H1 (cell line): ENCODE measurements at regions not wholly inside any gene's neighbourhood (a gene's known extent, or its start where the extent isn't known, plus 50 kb on each side); places are given as distances from the start of the nearest gene placed in this dataset.
"Not testable (repeated sequence)": the region's sequence is repeated elsewhere in the genome, so short reads cannot be mapped to it uniquely, and the experiment has no call there.

Experiments used
- CTCF ChIA-PET: fragments of 300-600 bp; sonication (Branson Sonifier 250); formaldehyde crosslinking; loops from one replicate; lab custom pipeline; 2021; ENCODE audit not compliant: partially characterized antibody; lab: Charles Lee
- POLR2A ChIA-PET: fragments of 300-600 bp; sonication (Branson Sonifier 250); formaldehyde crosslinking; loops from one replicate; lab custom pipeline; 2021; ENCODE audit warnings: inconsistent platforms; ENCODE audit not compliant: partially characterized antibody; lab: Charles Lee
- DNase-seq, 2 experiments: peaks; one replicate each; pipeline versions ENCODE4 v3.0.0 to v3.0.0-alpha.2; 2010 to 2022; ENCODE audit warnings: low spot score in 2 of 2, low read depth in 1 of 2, mixed read lengths in 1 of 2
- FAIRE-seq: peaks from 2 replicates; lab custom pipeline; 2011; peaks lifted over from hg19 to GRCh38; lab: Jason Lieb, UNC
- H2AFZ ChIP-seq: 2 replicates; pipeline ENCODE4 v1.8.1; 2012; ENCODE audit warnings: low read length, inconsistent platforms
- H2AK5ac ChIP-seq: 2 replicates; pipeline ENCODE4 v1.6.1; 2013; ENCODE audit warnings: low read depth, low read length
- H2BK120ac ChIP-seq: replicated peaks from 2 replicates; pipeline ENCODE3; 2013; ENCODE audit warnings: low read depth, low read length, inconsistent platforms
- H2BK12ac ChIP-seq: 2 replicates; pipeline ENCODE4 v1.6.1; 2013; ENCODE audit warnings: low read depth, low read length
- H2BK15ac ChIP-seq: 2 replicates; pipeline ENCODE4 v1.6.1; 2013; ENCODE audit warnings: low read length
- H2BK20ac ChIP-seq: 2 replicates; pipeline ENCODE4 v1.6.1; 2013; ENCODE audit warnings: low read length
- H2BK5ac ChIP-seq: 2 replicates; pipeline ENCODE4 v1.6.1; 2013; ENCODE audit warnings: low read depth, low read length
- H3K14ac ChIP-seq: 2 replicates; pipeline ENCODE4 v1.6.1; 2013; ENCODE audit warnings: inconsistent platforms; ENCODE audit not compliant: insufficient read length
- H3K18ac ChIP-seq: 2 replicates; pipeline ENCODE4 v1.6.1; 2013; ENCODE audit warnings: low read length; ENCODE audit errors: extremely low read depth
- H3K23ac ChIP-seq: 2 replicates; pipeline ENCODE4 v1.6.1; 2013; ENCODE audit warnings: inconsistent platforms; ENCODE audit not compliant: insufficient read length
- H3K23me2 ChIP-seq: 2 replicates; pipeline ENCODE4 v1.6.1; 2013; ENCODE audit warnings: low read depth, low read length
- H3K27ac ChIP-seq: 2 replicates; pipeline ENCODE4 v1.6.1; 2011; ENCODE audit warnings: low read depth, low read length, inconsistent platforms
- H3K27me3 ChIP-seq, 4 experiments: replicated peaks in 1 of 4; 1 replicate in 1 of 4; 2 replicates in 3 of 4; pipeline versions ENCODE4 v1.6.1 to v1.8.1; 2011 to 2013; ENCODE audit warnings: low read length in 3 of 4, mild to moderate bottlenecking in 3 of 4, inconsistent platforms in 2 of 4, mixed read lengths in 2 of 4, moderate library complexity in 1 of 4; ENCODE audit not compliant: control insufficient read depth in 3 of 4, insufficient read depth in 3 of 4; ENCODE audit errors: extremely low read depth in 1 of 4
- H3K36me3 ChIP-seq, 4 experiments: 2 replicates each; pipeline versions ENCODE4 v1.6.1 to v1.8.1; 2011 to 2013; ENCODE audit warnings: mild to moderate bottlenecking in 4 of 4, low read length in 3 of 4, moderate library complexity in 2 of 4, control low read depth in 1 of 4, inconsistent platforms in 1 of 4; ENCODE audit not compliant: insufficient read depth in 4 of 4, control insufficient read depth in 2 of 4
- H3K4ac ChIP-seq: replicated peaks from 2 replicates; pipeline ENCODE3; 2013; ENCODE audit warnings: low read length, low read depth, mixed read lengths, inconsistent platforms; ENCODE audit not compliant: insufficient read length
- H3K4me1 ChIP-seq, 4 experiments: replicated peaks in 1 of 4; 1 replicate in 1 of 4; 2 replicates in 3 of 4; pipeline versions ENCODE4 v1.6.1 to v1.8.1; 2011 to 2013; ENCODE audit warnings: low read length in 3 of 4, inconsistent platforms in 2 of 4, mixed read lengths in 1 of 4; ENCODE audit not compliant: insufficient read depth in 4 of 4, control insufficient read depth in 3 of 4
- H3K4me2 ChIP-seq, 2 experiments: 2 replicates each; pipeline versions ENCODE4 v1.6.1 to v1.8.1; 2011 to 2013; ENCODE audit warnings: low read depth in 2 of 2, low read length in 2 of 2, control low read depth in 1 of 2, inconsistent platforms in 1 of 2, mild to moderate bottlenecking in 1 of 2; ENCODE audit not compliant: insufficient read depth in 1 of 2
- H3K4me3 ChIP-seq, 4 experiments: fragments of 200-600, 300-600 bp in 1 of 4; sonication (generic), shearing (Covaris generic), sonication (Bioruptor Twin) in 1 of 4; 2 replicates each; pipeline versions ENCODE4 v1.5.1 to v1.8.1; 2011 to 2016; ENCODE audit warnings: low read length in 4 of 4, low read depth in 3 of 4, control low read depth in 2 of 4, inconsistent platforms in 2 of 4, mild to moderate bottlenecking in 2 of 4, mixed read lengths in 1 of 4, moderate library complexity in 1 of 4; ENCODE audit not compliant: insufficient read depth in 2 of 4; ENCODE audit errors: extremely low read depth in 1 of 4
- H3K56ac ChIP-seq: replicated peaks from 2 replicates; pipeline ENCODE3; 2013; ENCODE audit warnings: low read depth, mild to moderate bottlenecking, mixed read lengths, low read length, inconsistent platforms; ENCODE audit not compliant: insufficient read length
- H3K79me1 ChIP-seq: 2 replicates; pipeline ENCODE4 v1.6.1; 2013; ENCODE audit warnings: low read depth, low read length, control low read depth
- H3K79me2 ChIP-seq, 2 experiments: 2 replicates each; pipeline versions ENCODE4 v1.6.1 to v1.8.1; 2012 to 2013; ENCODE audit warnings: low read length in 2 of 2, mild to moderate bottlenecking in 2 of 2, inconsistent platforms in 1 of 2; ENCODE audit not compliant: insufficient read depth in 2 of 2, control insufficient read depth in 1 of 2
- H3K9ac ChIP-seq, 4 experiments: replicated peaks in 1 of 4; 1 replicate in 1 of 4; 2 replicates in 3 of 4; pipeline versions ENCODE4 v1.6.1 to v1.8.1; 2011 to 2013; ENCODE audit warnings: low read depth in 3 of 4, low read length in 3 of 4, control low read depth in 2 of 4, mild to moderate bottlenecking in 2 of 4, moderate library complexity in 2 of 4, inconsistent platforms in 1 of 4; ENCODE audit errors: extremely low read depth in 1 of 4
- H3K9me3 ChIP-seq, 2 experiments: 2 replicates each; pipeline versions ENCODE4 v1.6.1 to v1.8.1; 2012 to 2013; ENCODE audit warnings: mild to moderate bottlenecking in 2 of 2, moderate library complexity in 2 of 2, control low read depth in 1 of 2, inconsistent platforms in 1 of 2, low read depth in 1 of 2, low read length in 1 of 2, mixed read lengths in 1 of 2; ENCODE audit not compliant: insufficient read depth in 2 of 2
- H4K20me1 ChIP-seq, 2 experiments: replicated peaks in 1 of 2; 2 replicates each; pipeline versions ENCODE3 to v1.8.1; 2011 to 2013; ENCODE audit warnings: inconsistent platforms in 2 of 2, low read length in 2 of 2, mild to moderate bottlenecking in 1 of 2; ENCODE audit not compliant: insufficient read depth in 2 of 2, control insufficient read depth in 1 of 2
- H4K5ac ChIP-seq: 2 replicates; pipeline ENCODE4 v1.6.1; 2013; ENCODE audit warnings: low read length, low read depth, mixed read lengths, inconsistent platforms; ENCODE audit not compliant: insufficient read length
- H4K8ac ChIP-seq: 2 replicates; pipeline ENCODE4 v1.8.0; 2013; ENCODE audit warnings: mild to moderate bottlenecking, moderate library complexity, low read length, inconsistent platforms; ENCODE audit not compliant: insufficient read depth; ENCODE audit errors: extremely low read depth
- H4K91ac ChIP-seq: replicated peaks from 2 replicates; pipeline ENCODE3; 2013; ENCODE audit warnings: low read length, mixed read lengths, inconsistent platforms; ENCODE audit not compliant: insufficient read length
- WGBS, 2 experiments: shearing (Covaris generic) in 1 of 2; methylation state at CpG; one replicate each; pipeline versions ENCODE4 v1.1.6 to v1.1.7; 2013 to 2015; ENCODE audit warnings: low lambda C conversion rate in 2 of 2, mixed read lengths in 2 of 2, inconsistent platforms in 1 of 2, low coverage in 1 of 2, missing lambda C conversion rate in 1 of 2; ENCODE audit not compliant: insufficient replicate concordance in 2 of 2, insufficient coverage in 1 of 2, insufficient read length in 1 of 2; ENCODE audit errors: extremely low coverage in 1 of 2, missing lambda C conversion rate in 1 of 2; 5-methylcytosine and 5-hydroxymethylcytosine counted together

- WGBS, 2 experiments = 92% methylated on average over 15 of the region's 17 CpGs; no CpG with 5 or more reads in 1 of the 2 experiments
- H2BK15ac ChIP-seq, H3K18ac ChIP-seq, H2BK120ac ChIP-seq, POLR2A ChIA-PET, H3K9ac ChIP-seq, H4K20me1 ChIP-seq, H3K4me3 ChIP-seq, H3K79me1 ChIP-seq, H3K79me2 ChIP-seq, H2AFZ ChIP-seq, H3K14ac ChIP-seq, H4K8ac ChIP-seq, H4K91ac ChIP-seq, H3K4ac ChIP-seq, H3K4me2 ChIP-seq, H3K56ac ChIP-seq, H3K27me3 ChIP-seq, H2AK5ac ChIP-seq, H2BK20ac ChIP-seq, H2BK12ac ChIP-seq, FAIRE-seq, H3K4me1 ChIP-seq, H3K27ac ChIP-seq, DNase-seq, H3K36me3 ChIP-seq, H2BK5ac ChIP-seq, H3K23ac ChIP-seq, CTCF ChIA-PET, H3K9me3 ChIP-seq, H4K5ac ChIP-seq, H3K23me2 ChIP-seq: not testable (repeated sequence)
Observed at GRCh38 chr16:29297144-29297808, 109.2 kb downstream of the NPIPB11 start.

- H3K79me2 ChIP-seq, H3K36me3 ChIP-seq, H3K4ac ChIP-seq, H3K79me1 ChIP-seq, H2BK15ac ChIP-seq, H3K4me3 ChIP-seq, H2AK5ac ChIP-seq, FAIRE-seq, H3K27ac ChIP-seq, H2AFZ ChIP-seq, H3K27me3 ChIP-seq, H4K5ac ChIP-seq, H3K14ac ChIP-seq, CTCF ChIA-PET, H2BK12ac ChIP-seq, H3K4me2 ChIP-seq, H2BK120ac ChIP-seq, H3K56ac ChIP-seq, H4K8ac ChIP-seq, H3K4me1 ChIP-seq, H3K18ac ChIP-seq, DNase-seq, H2BK20ac ChIP-seq, POLR2A ChIA-PET, H3K9ac ChIP-seq, H4K20me1 ChIP-seq, H2BK5ac ChIP-seq, H3K9me3 ChIP-seq, H3K23me2 ChIP-seq, H4K91ac ChIP-seq, H3K23ac ChIP-seq: not testable (repeated sequence)
- 85% methylated on average over 11 of the region's 11 CpGs; no CpG with 5 or more reads in 1 of the 2 experiments for WGBS, 2 experiments
Observed at GRCh38 chr16:29296176-29296575, 110.3 kb downstream of the NPIPB11 start.
